Loucy (cell line): ENCODE measurements at regions not wholly inside any gene's neighbourhood (a gene's known extent, or its start where the extent isn't known, plus 50 kb on each side); places are given as distances from the start of the nearest gene placed in this dataset.

ENCODE experiments used
- CTCF ChIP-seq: fragments of 200-600 bp; sonication (generic); conservative IDR thresholded peaks from 2 replicates; pipeline ENCODE4 v1.5.1; 2014; ENCODE audit warnings: mild to moderate bottlenecking, antibody characterized with exemption, low read length
- EZH2phosphoT487 ChIP-seq: fragments of 200-600 bp; IDR thresholded peaks from 2 replicates; pipeline ENCODE4 v1.6.1; 2018; ENCODE audit warnings: antibody characterized with exemption, mild to moderate bottlenecking, moderate library complexity, borderline replicate concordance

- TF ChIP-seq CTCF = no peak
- no peak for TF ChIP-seq EZH2phosphoT487
These were observed 184.5 kb upstream of the SLC35B3 start for GRCh38 chr6:8619853-8620252.
